Vagina (tissue), 2 donors: ENCODE measurements at regions not wholly inside any gene's neighbourhood (a gene's known extent, or its start where the extent isn't known, plus 50 kb on each side); places are given as distances from the start of the nearest gene placed in this dataset.

ENCODE experiments used
- CTCF ChIP-seq, 3 experiments: fragments of 450-650 bp in 2 of 3; fragments of 200-600 bp in 1 of 3; sonication (generic) in 1 of 3; IDR thresholded peaks; one replicate each; pipeline ENCODE4 v1.5.1; 2017 to 2019; ENCODE audit warnings: antibody characterized with exemption in 3 of 3, mild to moderate bottlenecking in 2 of 3, moderate library complexity in 2 of 3
- POLR2A ChIP-seq, 2 donors: fragments of 450-650 bp; IDR thresholded peaks; one replicate each; pipeline ENCODE4 v1.6.1; 2017; ENCODE audit warnings: antibody characterized with exemption in 2 of 2, mild to moderate bottlenecking in 2 of 2, moderate library complexity in 2 of 2
- POLR2AphosphoS5 ChIP-seq, 2 donors: sonication (generic); formaldehyde crosslinking; IDR thresholded peaks; one replicate each; pipeline ENCODE4 v1.9.0; 2017; ENCODE audit warnings: antibody characterized with exemption in 2 of 2, mild to moderate bottlenecking in 2 of 2, low read depth in 1 of 2; ENCODE audit not compliant: insufficient read depth in 1 of 2

DNA sequence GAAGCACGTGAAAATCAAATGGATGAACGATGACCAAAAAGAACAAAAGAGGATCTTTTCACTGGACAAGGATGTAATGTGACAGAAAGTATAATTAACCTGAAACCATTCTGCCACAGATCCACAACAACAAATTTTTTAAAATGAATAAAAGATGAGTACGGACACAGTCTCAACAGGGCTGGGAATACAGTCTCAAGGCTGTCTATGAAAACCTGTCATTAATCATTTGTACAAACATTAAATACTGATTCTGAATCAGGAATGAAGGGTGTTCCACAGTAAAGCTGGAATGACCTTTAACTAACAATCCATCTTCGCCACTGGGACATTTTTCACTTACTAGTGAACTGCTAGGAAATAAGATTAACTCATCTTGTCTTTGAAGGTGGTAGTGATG lies 506.9 kb upstream of the ADAMTS9 start:
- TF ChIP-seq CTCF (IDR thresholded peaks at IDR 0.05) (no peak), POLR2A (IDR thresholded peaks at IDR 0.05) (no peak), POLR2AphosphoS5 (IDR thresholded peaks at IDR 0.05; ENCODE audit: insufficient read depth in 1 of 2, low read depth in 1 of 2) (no peak)
